ENCODE measurements at regions not wholly inside any gene's neighbourhood (a gene's known extent, or its start where the extent isn't known, plus 50 kb on each side); places are given as distances from the start of the nearest gene placed in this dataset.

DNA sequence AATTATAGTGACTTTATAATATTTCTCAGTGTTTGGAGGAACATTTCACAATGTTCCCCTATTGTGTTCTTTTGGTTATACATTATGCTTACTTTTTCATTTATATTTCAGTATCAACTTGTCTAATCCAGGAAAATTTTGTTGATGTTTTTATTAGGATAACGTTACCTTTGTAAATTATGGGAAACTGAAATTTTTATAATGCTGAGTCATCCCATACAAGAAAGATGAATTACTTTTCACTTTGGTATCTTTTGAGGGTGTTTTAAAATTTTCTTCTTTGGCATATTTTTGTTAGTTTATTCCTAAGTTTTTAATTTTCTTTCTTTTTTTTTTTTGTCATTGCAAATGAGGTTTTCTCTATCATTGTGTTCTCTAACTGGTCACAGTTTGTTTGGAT lies 542.7 kb downstream of the SLC16A7 start:
- DNase-seq (ENCODE audit: low read depth) = peak; percentile 2

DNA sequence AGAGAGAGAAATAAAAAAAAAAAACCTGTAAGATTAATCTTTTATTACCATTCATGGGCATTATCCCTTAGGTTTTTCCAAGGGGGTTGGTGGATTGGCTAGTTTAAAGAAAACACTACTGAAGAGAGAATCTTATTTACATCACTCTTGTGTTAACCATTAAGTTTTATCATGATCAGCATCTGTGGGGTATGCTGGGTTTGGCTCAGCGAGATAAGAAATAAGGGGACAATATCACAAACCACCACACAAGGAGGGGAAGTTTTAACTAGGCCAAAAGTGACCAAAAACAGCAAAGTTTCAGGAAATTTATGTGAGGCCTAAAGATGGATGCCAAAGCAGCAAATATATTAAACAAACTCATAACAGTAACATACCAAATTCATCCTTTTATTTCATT lies 548.6 kb downstream of the SLC16A7 start:
- DNase-seq (ENCODE audit: low read depth) = no peak

DNA sequence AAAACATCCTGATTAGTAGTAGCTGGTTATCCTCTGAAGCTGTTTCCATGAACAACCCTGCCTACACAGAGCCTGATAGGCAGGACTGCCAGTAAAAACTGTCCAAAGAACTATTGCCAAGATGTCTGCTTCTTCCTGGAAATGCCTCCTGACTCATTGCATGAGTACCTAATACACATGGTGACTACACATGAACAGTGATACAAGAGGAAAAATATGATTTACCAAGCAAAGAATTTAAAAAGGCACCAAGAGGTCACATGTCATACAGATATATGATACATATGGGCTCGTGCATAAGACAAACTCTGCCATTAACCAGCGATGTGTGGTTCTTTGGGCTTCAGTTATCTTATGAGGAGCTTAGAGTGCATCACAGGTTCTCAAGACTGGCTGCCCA lies 552.3 kb downstream of the SLC16A7 start:
- peak; percentile 88 for DNase-seq (ENCODE audit: low read depth)

DNA sequence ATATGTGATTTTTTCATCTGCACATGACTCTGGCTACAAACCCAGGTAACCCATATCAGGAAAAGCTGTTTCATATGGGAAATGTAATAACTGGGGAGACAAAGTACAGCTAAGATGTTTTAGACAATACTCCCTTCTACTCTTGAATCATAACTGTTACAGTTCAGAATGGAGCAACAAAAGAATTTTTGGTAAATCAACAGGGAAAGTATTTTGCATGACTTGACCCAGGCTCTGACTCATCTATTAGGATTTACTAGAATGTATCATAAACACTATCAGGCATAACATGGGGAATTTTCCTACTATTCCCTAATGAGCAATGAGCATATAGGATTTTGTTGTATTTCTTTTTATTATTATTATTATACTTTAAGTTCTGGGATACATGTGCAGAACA lies 553.0 kb downstream of the SLC16A7 start:
- DNase-seq (ENCODE audit: low read depth) = peak; percentile 81

DNA sequence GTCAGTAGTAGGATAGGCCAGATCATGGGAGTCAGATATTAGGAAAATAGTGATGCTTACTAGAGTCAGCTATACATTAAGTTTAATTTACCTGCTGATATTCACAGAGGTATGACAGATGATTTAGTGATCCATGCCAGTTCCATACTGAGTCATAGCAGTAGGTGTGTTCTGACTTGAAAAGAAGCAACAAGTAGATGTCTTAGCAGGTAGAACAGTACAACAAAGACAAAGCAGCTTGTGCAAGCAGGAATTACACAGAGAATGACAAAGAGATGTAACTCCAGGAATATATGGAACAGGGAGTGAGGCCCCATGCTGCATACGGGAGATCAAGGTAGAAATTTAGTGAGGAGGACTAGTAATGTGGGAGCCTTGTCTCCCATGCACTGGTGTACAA lies 556.9 kb downstream of the SLC16A7 start:
- no peak for DNase-seq (ENCODE audit: low read depth)

DNA sequence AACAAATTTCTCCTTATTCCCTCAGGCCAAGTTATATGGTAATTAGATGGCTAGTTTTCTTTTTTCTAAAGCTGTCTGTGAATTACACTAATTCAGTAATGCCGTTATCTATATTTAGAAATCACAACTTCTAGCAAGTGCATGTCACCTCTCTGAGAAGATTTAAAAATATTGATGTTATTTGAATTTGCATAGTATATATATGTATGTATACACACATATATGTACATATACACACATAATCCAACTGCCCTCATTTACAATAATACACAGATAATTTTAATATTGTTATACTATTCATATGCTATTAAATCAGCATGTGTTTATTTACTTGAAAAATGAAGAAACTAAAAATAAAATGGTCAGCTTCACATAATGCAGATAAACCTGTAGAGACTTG lies 563.9 kb downstream of the SLC16A7 start:
- no peak for DNase-seq (ENCODE audit: low read depth)

DNA sequence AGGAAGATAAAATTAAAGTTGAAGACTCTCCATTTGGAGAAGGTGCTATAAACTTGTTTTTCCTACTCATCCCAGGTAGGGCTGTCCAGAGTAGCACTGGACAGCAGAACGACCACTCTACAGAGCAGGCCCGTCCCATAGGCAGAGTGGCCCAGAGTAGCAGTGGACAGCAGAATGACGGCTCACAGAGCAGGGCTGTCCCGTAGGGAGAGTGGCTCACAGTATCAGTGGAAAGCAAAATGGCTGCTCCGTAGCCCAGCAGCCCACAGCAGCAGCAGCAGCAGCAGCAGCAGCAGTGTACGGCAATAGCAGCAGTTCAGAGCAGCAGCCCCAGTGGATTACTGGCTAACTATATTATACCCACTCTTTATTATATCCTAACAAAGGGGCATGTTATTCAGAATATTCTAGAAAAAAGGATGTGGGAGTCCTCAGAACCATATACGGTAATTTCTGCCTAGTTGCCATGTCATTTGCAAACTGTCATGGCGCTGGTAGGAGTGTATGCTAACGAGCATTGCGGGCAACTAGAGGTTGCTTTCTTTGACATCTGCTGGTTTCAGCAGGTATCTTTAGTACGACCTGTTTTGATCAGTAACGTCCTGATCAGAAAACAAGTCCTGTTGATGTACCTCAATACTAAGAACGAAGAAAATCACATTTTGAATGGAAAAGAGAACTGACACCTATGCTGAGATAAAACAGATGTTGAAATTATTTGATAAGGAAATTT lies 567.3 kb downstream of the SLC16A7 start:
- no peak for DNase-seq (ENCODE audit: low read depth)

DNA sequence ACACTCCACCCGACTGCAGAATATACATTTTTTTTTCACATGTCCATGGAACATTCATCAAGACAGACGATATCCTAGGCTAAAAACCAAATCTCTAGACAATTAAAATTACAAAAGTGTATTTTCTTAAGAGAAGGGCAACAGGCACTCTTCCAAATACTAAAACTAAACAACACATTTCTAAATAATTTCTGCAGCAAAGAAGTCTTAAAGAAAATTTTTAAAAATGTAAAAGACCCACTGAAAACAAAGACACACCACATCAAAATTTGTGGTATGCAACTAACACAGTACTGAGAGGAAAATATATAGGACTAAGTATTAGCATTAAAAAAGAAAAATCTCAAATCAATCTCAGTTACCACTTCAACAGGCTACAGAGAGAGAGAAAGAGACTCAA lies 570.0 kb downstream of the SLC16A7 start:
- DNase-seq (ENCODE audit: low read depth) = no peak

DNA sequence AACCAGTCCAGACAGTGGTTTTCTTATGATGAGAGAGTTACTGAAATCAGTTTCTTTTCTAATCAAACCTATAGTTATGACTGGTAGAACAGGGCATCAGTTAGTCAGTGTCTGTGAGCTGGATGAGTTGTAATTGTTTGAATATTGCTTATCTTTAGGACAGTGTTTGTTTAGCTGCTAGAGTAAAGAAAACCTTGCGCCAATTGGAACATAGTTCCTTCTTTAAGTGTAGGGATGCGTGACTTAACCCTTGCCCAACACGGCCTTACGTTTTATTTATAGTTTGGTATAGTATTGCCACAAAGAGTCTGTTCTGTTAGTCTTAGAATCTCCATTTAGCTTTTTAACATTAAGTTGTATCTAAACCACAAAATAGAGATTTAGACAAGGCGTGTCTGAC lies 572.6 kb downstream of the SLC16A7 start:
- no peak for DNase-seq (ENCODE audit: low read depth)

DNA sequence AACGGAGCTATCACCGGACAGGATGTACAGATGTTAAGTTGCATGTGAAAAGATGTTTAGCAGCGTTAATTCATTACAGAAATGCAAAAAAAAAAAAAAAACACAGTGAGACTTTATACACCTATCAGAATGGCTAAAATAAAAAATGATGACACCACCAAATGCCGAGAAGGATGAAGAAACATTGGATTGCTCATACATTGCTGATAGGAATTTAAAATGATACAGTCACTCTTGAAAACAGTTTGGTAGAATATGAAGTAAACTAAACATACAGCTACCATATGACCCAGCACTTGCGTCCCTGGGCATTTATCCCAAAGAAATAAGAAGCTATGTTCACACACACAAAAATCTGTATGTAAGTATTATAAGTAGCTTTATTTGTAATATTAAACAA lies 574.1 kb downstream of the SLC16A7 start:
- no peak for DNase-seq (ENCODE audit: low read depth)

DNA sequence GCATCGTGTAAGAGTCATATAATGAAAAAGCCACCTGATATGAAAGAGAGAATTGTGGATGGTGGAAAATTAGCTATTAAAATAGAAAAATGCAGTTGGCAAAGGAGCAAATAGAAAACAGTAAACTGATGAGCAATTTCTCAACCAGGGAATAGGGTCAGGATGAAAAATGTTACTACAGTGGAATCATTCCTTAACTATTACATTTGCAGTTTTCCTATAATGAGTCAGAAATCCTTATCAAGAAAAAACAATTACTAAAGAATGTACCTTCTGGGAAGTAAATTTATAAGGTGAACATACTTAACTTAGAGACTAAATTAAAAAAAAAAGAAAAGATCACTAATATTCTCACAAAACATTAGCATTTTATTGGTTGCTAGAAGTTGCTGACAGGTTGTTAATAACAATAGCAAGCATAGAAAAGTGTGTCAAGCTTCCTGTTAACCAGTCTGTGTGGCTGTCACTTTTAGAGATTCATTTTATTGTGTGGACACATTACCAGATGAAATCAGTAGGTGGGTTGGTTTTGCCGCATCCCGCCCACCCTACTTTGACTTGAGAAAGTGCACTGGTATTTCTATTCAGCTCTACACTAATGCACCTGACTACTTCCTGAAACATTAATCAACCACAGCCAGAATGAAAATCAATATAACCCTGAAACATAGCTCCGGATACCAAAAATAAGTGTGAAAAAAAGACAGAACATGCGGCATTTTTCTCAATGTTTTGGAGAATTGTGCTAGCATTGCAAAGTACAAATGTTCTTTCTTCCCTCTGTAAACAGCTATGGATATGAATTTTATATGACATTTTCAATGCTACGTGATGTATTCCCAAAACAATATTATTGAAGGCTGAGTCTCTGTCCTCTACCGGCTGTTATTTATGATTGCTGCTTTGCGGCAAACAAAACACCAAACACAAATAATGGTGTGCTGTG lies 576.7 kb downstream of the SLC16A7 start:
- no peak for DNase-seq (ENCODE audit: low read depth)

DNA sequence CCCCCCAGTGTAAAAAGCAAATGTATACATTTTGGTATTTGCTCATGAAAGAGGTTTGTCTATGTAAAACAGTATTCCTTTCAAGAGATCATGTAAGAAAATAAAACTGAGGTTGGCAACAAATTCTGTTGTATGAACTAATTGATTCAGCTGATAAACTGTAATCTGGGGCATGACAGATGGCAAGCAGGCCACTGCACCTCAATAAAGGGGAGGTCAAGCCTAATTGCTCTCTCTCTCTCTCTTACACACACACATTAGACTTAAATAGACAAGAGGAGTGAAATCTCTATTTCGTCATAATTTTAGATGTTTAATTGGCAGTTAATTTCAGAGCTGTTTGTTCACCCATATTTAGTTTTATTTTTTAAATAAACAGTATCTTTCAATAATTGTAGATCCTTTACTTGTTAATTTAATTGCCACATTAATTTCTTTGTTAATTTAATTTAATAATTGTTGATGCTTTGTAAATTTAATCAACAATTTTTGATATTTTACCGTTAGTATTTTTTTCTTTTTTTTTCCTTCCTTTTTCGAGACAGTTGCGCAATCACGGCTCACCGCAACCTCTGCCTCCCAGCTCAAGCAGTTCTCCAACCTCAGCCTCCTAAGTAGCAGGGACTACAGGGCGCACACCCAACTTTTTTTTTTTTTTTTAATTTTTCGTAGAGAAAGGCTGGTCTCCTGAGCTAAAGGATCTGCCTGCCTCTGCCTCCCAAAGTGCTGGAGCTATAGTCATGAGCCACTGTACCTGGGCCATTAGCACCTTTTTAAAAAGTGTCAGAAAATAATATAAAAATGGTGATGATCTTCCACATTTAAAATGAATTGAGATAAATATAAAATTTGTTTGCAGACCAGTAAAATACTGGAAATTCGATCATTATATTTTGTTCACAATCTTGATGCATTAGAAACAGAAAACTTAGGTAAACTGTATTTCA lies 577.7 kb downstream of the SLC16A7 start:
- no peak for DNase-seq (ENCODE audit: low read depth)

DNA sequence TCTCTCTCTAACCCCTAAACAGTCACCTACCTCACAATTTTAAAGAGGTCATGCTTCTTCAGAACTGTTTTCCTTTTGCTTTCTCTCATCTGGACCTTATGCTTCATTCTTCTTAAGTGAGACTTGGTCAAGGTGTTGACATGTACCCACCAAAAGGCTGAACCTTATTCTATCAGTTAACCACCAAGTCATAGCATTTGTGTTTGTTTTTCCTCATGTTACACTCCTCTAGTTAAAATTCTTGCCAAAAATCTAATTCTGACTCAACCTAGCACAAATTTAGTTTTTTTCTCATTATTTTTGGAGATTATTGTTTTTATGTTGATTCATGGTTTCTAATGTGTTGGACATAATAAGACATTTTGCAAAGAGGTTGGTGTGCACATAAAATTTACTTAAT lies 578.6 kb downstream of the SLC16A7 start:
- peak; percentile 7 for DNase-seq (ENCODE audit: low read depth)

DNA sequence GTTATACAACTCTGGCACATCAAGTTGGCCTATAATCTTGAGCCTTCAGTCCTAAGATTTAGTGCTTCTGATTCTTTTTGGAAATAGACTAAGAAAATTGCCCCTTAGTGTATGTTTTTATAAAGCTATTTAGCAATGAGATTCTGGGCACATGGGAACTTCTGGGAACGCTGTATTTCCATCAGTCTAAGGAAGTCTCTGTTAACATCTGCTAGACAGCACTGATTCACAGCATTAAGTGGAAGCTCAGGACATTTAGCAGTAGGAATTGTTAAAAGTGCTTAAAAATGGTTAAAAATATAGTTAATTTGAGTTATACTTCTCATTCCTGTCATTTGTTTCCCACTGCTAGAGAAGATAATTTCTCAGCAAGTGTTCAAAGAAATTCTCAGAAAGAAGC lies 579.1 kb downstream of the SLC16A7 start:
- peak; percentile 12 for DNase-seq (ENCODE audit: low read depth)

DNA sequence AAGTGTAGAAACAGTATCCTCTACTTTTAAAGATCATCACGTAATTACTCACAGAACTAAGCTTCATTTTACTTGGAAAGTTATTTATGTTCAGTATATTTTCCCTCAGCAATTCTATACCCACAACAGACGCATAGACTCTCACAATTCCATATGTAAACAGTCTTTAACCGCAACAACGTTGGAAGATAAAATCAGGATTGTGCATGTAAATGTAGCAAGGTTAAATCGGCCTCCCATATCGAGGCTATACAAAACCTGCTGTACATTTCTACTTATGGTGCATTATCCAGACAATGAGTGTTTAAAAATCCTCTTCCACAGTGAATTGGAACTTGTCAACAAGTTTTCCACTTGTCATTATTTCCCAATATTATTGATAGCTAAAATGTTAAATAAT lies 581.1 kb downstream of the SLC16A7 start:
- no peak for DNase-seq (ENCODE audit: low read depth)

DNA sequence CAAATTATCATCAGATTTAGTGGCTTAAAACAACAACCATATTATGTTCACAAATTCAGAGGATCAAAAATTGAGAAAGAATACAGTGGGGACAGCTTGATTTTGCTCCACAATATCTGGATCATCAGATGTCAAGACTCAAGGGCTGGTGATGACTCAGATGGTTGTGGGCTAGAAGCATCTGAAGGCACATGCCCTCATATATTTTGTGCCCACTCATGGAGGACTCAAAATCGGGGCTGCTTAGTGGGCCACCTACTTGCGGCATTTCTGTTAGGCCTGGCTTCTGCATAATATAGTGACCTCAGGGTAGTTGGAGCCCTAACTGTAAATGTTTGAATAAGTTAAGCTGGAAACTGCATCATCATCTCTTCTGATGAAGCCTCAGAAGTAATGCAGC lies 584.5 kb downstream of the SLC16A7 start:
- no peak for DNase-seq (ENCODE audit: low read depth)

DNA sequence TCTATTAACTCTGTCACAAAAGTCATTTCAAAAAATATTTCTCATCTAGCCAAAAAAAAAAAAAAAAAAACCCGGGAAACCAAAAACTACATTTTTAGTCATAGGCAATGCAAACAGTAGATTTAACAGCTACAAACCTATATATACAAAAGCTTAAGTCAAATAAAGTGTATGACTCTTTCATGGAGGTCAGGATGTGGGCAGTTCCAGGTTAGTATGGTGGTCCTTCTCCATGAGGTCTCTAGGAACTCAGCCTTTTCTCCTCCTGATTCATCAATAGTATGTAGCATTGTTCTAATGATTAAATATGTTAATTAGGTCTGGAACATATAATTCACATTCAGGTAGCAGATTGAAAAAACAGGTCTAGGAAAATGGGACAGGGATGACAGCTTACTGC lies 586.5 kb downstream of the SLC16A7 start:
- DNase-seq (ENCODE audit: low read depth) = no peak

DNA sequence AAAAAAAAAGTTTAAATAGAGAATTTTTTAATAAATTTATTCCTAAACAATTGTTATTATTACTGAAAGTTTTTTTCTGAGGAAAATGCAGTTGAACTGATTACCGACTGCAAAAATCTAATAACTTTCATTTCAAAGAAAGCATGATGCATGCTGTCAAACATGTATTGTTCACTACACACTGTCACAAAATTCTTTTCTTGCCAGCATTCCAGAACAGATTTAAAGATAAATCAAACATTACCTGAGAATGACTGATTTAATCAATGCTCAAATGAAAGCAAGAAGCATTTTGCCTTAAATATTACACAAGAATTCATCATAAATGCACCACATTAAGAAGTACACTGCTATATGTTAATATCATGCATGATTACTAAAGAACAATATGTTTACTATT lies 588.3 kb downstream of the SLC16A7 start:
- DNase-seq (ENCODE audit: low read depth) = no peak

DNA sequence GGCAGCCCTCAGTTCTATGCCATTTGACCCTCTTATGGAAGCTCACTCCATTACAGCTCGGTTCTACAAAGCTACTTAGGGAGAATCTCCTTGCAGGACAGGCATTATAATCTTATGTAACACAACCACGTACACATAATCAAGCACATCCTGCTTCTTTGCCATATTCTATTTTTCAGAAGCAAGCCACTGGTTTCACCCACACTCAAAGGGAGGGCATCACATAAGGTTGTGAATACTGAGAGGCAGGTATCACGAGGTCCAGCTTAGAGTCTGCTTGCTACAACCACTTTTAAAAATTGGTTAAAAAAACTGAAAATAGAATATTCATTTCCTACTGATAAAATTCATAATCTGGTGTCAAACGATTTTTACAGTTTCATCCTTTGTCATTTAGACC lies 589.2 kb downstream of the SLC16A7 start:
- no peak for DNase-seq (ENCODE audit: low read depth)

DNA sequence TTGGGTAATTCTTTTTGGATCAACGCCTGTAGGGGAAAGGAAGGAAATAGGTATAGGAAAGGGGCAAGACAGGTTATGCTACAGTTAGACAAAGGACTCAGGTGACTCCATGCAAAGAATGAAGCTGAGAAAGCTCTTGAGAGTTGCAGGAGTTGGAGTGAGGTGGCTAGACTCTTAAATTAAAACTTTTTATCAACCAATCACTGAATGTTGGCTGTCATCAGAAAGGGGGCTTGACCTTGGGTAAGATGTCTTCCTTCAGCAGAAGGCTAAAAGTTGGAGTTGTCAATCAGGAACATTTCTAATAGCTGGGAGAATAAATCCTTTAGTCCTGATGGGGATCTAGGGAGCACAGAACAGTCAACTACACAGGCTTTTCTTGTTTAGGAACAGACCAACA lies 595.4 kb downstream of the SLC16A7 start:
- no peak for DNase-seq (ENCODE audit: low read depth)

DNA sequence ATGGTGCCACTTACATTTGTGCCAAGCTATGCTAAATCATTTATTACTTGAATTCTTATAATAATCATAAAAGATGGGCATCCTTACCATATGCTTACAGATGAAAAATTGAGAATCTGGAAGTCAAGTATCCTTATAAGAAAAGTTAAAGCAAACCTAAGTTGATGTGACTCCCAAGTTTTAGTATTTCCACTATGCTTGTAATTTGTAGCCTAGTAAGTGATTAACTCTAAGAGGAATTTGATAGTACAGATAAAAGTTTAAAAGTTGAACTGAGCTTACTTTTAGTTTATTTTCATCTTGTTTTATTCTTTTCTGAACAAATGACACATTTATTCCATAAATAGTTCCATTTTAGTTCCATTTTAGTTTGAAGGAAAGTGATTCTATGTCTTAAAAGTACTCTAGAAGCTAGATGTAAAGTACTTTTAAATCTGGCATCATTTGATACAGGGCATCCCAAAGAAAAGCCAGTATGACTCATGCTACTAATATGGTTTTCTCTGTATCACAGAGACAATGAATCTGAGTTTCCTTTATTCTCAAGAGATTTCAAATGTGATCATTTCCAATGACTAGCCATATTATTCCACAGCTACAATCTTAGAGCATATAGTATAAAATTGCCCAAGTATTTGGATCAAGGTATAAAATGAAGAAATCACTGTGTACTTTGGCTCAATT lies 596.0 kb downstream of the SLC16A7 start:
- peak; percentile 16 for DNase-seq (ENCODE audit: low read depth)

DNA sequence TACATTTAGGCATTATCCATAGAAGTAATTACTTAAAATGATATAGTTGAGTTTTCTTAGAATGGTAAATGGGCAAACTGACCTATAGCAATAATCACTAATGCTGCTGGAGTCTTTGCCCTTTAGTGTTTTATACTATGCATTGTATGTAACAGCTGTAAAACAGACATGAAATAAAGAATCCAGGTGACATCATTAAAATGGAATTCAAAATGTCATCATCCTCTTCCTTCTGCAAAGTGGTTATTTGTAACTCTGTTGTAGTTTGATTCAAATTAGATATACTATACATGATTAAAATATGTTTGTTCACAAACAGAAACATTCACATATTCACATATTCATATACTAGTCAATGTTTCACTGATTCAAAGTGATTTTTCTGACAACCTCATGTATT lies 598.8 kb downstream of the SLC16A7 start:
- peak; percentile 5 for DNase-seq (ENCODE audit: low read depth)
